ENCODE measurements at regions not wholly inside any gene's neighbourhood (a gene's known extent, or its start where the extent isn't known, plus 50 kb on each side); places are given as distances from the start of the nearest gene placed in this dataset.

- in situ Hi-C loops (cut with HindIII; ENCODE audit: low sequenced_read_pairs): no loop called here
- peak; percentile 72 for DNase-seq (ENCODE audit: low read depth, low spot score)
- TF ChIP-seq CTCF (IDR thresholded peaks at IDR 0.05; ENCODE audit: low read depth, low read length): no peak
- H3K4me3 ChIP-seq (ENCODE audit: low read depth, low read length): no peak overlapping the region
Observed at GRCh38 chr20:58081846-58082245, 146.6 kb downstream of the ANKRD60 start.

- no peak for TF ChIP-seq CTCF (IDR thresholded peaks at IDR 0.05; ENCODE audit: low read depth, low read length)
- no peak overlapping the region for H3K4me3 ChIP-seq (ENCODE audit: low read depth, low read length)
- peak; percentile 87 for DNase-seq (ENCODE audit: low read depth, low spot score)
- in situ Hi-C loops (cut with HindIII; ENCODE audit: low sequenced_read_pairs): no loop called here
Observed at GRCh38 chr20:58078741-58079522, 149.5 kb downstream of the ANKRD60 start.

- no peak for TF ChIP-seq CTCF (IDR thresholded peaks at IDR 0.05; ENCODE audit: low read depth, low read length)
- no peak overlapping the region for H3K4me3 ChIP-seq (ENCODE audit: low read depth, low read length)
- DNase-seq (ENCODE audit: low read depth, low spot score): no peak
- in situ Hi-C loops (cut with HindIII; ENCODE audit: low sequenced_read_pairs): no loop called here
Observed at GRCh38 chr20:58077282-58077681, 151.2 kb downstream of the ANKRD60 start.

- in situ Hi-C loops (cut with HindIII; ENCODE audit: low sequenced_read_pairs): no loop called here
- H3K4me3 ChIP-seq (ENCODE audit: low read depth, low read length): no peak overlapping the region
- peak; percentile 27 for DNase-seq (ENCODE audit: low read depth, low spot score)
- no peak for TF ChIP-seq CTCF (IDR thresholded peaks at IDR 0.05; ENCODE audit: low read depth, low read length)
Observed at GRCh38 chr20:58076405-58076804, 152.0 kb downstream of the ANKRD60 start.

GRCh38 chr20:58075586-58076345 is 152.7 kb downstream of the ANKRD60 start:
- in situ Hi-C loops (cut with HindIII; ENCODE audit: low sequenced_read_pairs): no loop called here
- DNase-seq (ENCODE audit: low read depth, low spot score): no peak
- H3K4me3 ChIP-seq (ENCODE audit: low read depth, low read length): no peak overlapping the region
- TF ChIP-seq CTCF (IDR thresholded peaks at IDR 0.05; ENCODE audit: low read depth, low read length): no peak

- no peak for TF ChIP-seq CTCF (IDR thresholded peaks at IDR 0.05; ENCODE audit: low read depth, low read length)
- H3K4me3 ChIP-seq (ENCODE audit: low read depth, low read length): no peak overlapping the region
- in situ Hi-C loops (cut with HindIII; ENCODE audit: low sequenced_read_pairs): no loop called here
- DNase-seq (ENCODE audit: low read depth, low spot score): peak; percentile 79
Observed at GRCh38 chr20:58073945-58074856, 154.3 kb downstream of the ANKRD60 start.
